Activated naive CD4-positive, alpha-beta T cell treated with anti-CD3 and anti-CD28 coated beads, Interleukin-2, amount 50 U/mL, for 16 hours (primary cell): ENCODE measurements at regions not wholly inside any gene's neighbourhood (a gene's known extent, or its start where the extent isn't known, plus 50 kb on each side); places are given as distances from the start of the nearest gene placed in this dataset.

Experiments used
- DNase-seq: peaks from one replicate; pipeline ENCODE4 v3.0.0-alpha.2; 2020

GRCh38 chr2:220458051-220458450 lies 830.6 kb downstream of the SLC4A3 start:
- no peak for DNase-seq

DNA sequence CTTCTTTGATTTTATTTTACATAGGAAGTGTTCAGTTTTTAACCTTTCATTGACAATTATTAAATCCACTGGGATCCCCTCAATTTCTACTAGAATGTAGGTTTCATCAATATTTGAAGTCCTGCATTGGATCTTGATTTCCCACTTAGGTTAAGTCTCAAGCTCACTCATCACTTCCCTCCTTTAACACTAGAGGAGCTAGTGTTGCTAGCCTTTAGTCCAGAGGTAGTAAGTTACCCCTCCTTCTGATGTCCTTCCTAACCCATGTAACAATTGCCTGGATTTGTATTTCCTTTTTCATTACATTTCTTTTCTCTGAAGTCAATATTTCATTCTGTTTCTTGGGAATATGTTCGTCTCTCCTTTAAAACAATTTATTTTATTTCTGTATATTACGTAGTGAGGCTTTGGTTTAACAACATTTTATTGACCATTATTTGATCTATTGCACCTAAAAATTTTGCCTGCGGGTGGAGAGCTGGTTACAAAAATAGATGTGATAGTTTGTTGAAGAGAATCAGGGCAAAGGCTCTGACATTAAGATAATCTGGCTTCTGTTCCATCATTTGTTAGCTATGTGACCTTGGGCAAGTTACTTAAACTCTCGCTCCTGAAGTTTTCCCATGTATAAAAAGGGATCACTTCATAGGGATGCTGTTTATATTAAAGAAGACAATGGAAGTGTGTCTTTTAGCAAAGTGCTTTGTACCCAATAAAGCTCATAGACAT lies 833.0 kb downstream of the SLC4A3 start:
- no peak for DNase-seq

DNA sequence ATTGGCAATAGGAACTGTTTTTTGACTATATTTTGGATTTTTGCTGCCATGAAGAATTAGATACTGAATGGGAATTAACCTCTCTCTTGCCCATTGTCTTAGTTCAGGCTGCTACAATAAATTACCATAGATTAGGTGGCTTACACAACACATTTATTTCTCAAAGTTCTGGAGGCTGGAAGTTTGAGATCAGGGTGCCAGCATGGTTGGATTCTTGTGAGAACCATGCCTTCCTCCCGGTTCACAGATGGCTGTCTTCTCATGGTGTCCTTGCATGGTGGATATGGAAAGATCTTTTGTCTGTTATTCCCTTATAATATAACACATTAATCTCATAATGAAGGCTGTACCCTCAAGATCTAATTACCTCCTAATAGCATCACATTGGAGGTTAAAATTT lies 836.4 kb downstream of the SLC4A3 start:
- DNase-seq, result no peak

- DNase-seq, result no peak
Observed at GRCh38 chr2:220465700-220466099, 838.3 kb downstream of the SLC4A3 start.

DNA sequence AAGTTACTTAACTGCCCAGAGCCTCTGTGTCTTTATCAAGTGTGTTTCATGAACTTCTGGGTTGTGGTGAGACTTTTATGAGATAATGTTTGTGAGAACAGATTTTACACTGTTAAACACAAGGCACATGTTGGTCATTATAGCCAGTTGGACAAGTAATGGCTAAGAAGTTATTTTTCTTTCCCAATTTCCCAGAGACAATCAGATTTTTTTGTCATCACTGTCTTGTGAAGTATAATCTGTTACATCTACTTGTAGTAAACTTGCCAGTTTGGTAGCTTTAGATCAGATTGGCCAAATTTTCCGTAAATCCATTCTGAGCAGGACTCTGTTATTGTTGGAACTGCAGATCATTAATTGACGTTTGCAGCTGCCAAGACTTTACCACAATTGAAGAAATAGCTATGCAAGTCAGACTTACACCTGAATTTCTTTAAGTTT lies 838.8 kb downstream of the SLC4A3 start:
- no peak for DNase-seq

- DNase-seq, result no peak
Observed at GRCh38 chr2:220469201-220469600, 841.8 kb downstream of the SLC4A3 start.

- DNase-seq, result no peak
Observed at GRCh38 chr2:220473611-220474010, 846.2 kb downstream of the SLC4A3 start.

GRCh38 chr2:220476877-220477276 lies 849.4 kb downstream of the SLC4A3 start:
- no peak for DNase-seq

- no peak for DNase-seq
Observed at GRCh38 chr2:220478305-220479058, 851.1 kb downstream of the SLC4A3 start.

- DNase-seq, result no peak
Observed at GRCh38 chr2:220482716-220483115, 855.3 kb downstream of the SLC4A3 start.

DNA sequence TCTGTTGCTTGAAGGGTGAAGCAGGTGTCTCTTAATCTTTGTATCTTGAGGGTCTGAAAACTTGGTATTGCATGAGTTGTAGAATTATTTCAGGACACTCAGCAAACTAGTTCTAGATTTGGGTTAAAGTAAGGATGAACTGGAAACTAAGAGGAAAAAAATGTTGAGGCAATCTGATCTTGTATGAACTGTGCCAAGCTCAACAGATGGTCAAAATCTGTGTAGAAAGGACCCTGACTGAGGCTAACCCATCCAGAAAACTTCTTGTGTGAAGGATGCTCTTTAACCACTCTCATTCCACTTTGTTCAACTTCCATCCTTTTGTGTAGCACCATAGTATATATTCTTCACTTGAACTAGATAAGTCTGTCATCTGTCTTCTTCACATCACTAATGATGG lies 861.7 kb downstream of the SLC4A3 start:
- no peak for DNase-seq

DNA sequence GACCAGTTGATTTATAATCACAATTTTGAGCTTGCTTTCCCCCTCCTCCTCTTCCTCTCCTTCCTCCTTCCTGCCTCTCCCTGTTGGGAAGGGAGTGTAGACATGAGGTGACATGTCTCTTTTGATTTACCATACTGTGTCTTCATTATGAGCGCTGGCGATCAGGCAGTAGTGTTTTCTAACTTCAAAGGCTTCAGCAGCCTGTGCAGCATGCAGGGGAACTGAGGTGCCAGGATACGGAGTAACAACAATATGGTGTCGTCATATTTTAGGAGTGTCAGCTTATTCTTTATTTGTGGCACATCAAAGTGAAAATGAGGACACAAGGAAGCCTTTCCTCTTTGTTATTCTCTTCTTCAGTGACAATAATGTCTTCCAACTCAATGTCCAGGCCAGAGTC lies 864.2 kb downstream of the SLC4A3 start:
- no peak for DNase-seq

DNA sequence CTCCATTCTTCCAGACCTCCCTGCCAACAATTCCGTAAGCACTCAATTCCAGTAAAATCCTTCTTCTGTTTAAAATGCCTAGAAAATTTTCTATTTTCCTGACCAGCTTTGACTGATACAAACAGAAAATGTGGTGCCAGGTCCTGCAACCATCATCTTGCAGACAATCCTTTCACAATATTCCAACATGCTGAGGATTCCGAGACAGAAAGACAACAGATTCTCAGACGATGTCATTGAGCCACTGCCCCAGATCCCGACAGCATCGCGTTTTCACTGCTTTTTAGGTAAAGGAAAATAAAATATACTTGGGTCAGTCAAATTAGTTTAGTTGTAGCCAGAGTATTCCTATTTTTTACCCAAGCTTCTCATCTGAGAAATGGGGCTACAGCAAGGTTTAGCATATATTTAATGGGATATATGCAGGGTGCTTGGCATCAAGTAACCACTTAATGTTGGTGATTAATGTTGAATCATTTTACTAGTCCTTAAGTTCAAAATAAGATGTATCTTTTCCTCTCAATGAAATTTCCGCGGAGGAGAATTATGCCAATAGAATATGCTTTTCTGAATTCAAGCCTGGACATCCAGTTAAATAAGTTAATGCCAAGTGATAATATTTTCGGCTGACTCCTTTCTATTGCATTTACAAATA lies 866.6 kb downstream of the SLC4A3 start:
- no peak for DNase-seq

- DNase-seq, result no peak
Observed at GRCh38 chr2:220496513-220496912, 869.1 kb downstream of the SLC4A3 start.

DNA sequence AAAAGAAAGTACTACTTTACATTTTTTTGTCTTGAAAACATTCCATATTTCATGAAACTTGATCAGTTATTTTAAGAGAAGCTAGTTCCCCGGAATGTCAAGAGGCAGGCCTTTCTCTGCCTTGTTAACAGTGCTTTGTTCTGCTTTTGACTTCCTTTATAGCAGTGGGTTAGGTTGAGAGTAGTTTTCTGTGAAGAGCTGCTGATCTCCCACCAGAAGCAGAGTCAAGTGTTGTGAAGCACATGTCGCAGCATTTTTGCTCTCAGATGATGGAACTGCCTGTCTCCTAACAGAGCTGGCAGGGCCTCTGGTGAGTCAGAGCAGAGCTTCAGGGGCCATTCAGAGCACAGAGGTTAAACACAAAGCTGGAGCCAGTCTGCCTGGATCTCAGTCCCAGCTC lies 871.8 kb downstream of the SLC4A3 start:
- no peak for DNase-seq

DNA sequence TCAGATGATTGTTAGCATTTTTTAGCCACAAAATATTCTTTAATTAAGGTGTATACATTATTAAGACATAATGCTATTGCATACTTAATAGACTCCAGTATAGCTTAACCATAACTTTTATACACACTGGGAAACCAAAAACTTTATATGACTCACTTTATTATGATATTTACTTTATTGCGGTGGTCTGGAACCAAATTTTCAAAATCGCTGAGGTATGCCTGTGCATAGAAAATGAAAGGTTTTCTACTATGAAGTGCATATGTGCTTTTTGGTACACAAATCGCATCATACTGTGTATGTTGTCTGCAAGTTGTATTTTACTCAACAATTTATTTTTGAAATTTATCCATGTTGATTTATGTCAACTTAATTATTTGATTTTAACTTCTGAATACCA lies 875.1 kb downstream of the SLC4A3 start:
- DNase-seq, result no peak

DNA sequence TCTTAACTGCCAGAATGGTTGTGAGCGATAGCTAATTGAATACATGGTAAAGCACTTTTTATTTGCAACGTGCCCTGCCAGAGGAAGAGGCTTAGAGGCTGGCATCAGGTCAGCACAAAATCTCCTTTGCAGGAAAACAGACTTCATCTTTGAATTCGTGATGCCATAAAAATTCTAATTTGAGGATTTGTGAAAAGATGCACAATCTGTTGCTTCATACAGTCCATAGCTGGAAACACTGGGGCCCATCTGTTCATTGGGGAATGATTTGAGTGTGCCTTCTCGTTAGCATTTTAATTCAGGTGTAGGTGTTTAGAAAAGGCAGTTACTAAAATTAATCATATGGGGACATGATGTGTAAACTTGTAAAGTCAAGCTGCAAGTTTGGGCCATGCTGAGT lies 876.0 kb downstream of the SLC4A3 start:
- no peak for DNase-seq

DNA sequence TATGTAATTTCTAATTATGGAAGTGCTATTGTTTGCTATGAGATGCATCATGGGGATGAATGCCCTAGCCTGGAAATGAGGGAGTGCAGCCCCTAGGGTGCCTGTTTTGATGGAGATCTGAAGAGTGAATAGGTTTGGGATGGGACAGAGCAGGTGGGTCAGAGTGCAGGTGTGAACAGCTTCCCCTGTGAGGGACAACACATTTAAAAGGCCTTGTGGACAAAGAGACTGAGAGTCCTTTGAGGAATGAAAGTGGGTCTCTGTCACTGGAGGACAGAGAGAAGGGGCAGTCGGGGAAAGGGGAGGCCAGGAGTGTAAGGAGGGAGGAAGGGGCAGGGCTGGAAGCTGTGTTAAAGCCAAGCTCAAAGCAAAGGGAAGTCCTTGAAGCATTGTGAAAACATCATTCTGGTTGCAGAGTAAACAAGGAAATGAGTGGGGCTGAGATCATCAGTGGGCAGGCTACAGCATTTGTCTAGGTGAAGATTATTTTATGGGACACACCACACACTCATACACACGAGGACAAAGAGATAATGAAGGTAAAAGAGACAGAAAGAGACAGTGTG lies 877.6 kb downstream of the SLC4A3 start:
- no peak for DNase-seq

- DNase-seq, result no peak
Observed at GRCh38 chr2:220506466-220506865, 879.0 kb downstream of the SLC4A3 start.

GRCh38 chr2:220509096-220509757 lies 881.8 kb downstream of the SLC4A3 start:
- no peak for DNase-seq

DNA sequence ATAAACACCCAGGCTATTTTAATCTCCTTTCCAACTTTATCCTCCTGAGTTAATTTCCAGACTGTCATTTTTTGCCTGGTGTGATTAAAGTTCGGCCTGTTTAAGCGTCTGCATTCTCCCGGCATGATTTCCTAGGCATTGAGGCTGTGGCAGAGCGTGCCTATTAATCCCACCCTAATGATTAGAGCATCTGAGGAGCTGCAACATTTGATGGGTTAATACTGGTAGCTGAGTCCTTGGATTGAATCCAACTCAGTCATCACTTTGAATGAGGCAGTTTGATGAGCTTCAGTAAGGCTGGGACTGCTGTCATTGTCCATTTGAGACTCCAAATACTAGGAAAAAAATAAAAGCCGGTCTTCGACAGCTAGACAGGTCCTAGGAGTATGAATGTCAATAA lies 882.5 kb downstream of the SLC4A3 start:
- no peak for DNase-seq

GRCh38 chr2:220510668-220511067 lies 883.2 kb downstream of the SLC4A3 start:
- no peak for DNase-seq

GRCh38 chr2:220512419-220512818 lies 885.0 kb downstream of the SLC4A3 start:
- no peak for DNase-seq
